ENCODE measurements at regions not wholly inside any gene's neighbourhood (a gene's known extent, or its start where the extent isn't known, plus 50 kb on each side); places are given as distances from the start of the nearest gene placed in this dataset.

- H3K9me3 Mint-ChIP-seq, result peaks cover 4% of the 10 kb centered on the region
- H3K36me3 Mint-ChIP-seq (ENCODE audit: low read depth), result no peaks in the 10 kb centered on the region
Measured at GRCh38 chr13:87089391-87089790, 581.8 kb upstream of the SLITRK5 start.

DNA sequence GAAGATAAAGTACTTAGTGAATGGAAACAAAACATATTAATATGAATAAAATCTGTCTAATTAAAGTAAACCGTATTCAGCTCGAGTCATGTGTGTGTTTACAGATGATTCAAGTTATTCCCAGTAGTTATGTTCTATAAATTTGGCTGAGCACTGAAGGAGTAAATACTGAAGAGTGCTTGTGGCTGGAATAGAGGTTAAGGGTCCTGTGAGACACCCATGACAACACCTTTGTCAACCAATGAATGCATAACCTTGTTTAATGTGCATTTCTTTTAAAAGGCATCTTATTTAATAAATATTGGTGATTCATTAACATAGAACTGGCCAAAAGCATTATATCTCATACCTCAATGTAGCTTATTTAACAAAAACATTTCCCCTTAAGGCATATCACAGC lies 577.8 kb upstream of the SLITRK5 start:
- H3K27ac Mint-ChIP-seq, result no peak overlapping the region
- H3K36me3 Mint-ChIP-seq (ENCODE audit: low read depth), result no peaks in the 10 kb centered on the region
- H3K27me3 Mint-ChIP-seq (ENCODE audit: low read depth), result no peaks in the 10 kb centered on the region
- no peak overlapping the region for H3K4me3 Mint-ChIP-seq
- H3K4me1 Mint-ChIP-seq (ENCODE audit: low read depth), result no peaks in the 10 kb centered on the region
- H3K9me3 Mint-ChIP-seq, result no peaks in the 10 kb centered on the region

More at GRCh38 chr13:87089391-87089790, 581.8 kb upstream of the SLITRK5 start:
- H3K4me1 Mint-ChIP-seq (ENCODE audit: low read depth), result no peaks in the 10 kb centered on the region
- H3K27ac Mint-ChIP-seq, result no peak overlapping the region
- no peaks in the 10 kb centered on the region for H3K27me3 Mint-ChIP-seq (ENCODE audit: low read depth)
- H3K4me3 Mint-ChIP-seq, result no peak overlapping the region

DNA sequence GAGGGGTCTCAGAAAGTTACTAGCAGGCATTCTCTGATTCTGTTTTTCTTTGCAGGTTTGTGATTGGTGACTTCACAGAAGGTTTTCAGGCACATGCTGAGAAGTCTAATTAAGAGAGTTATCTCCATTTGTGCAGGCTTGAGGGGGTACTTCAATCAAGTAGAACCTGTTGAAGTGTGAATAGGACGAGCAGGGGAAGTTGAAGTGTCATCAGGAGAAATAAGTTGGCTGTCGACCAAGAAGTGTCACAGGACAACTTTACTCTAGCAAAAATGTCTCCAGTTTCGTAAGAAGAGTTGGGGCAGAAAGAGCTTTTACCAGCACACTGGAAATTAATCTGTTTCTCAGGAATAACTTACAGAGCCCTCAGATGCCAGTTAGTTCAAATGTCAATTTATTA lies 576.5 kb upstream of the SLITRK5 start:
- Mint-ChIP-seq H3K9me3 (no peaks in the 10 kb centered on the region), H3K4me3 (no peak overlapping the region), H3K36me3 (ENCODE audit: low read depth) (no peaks in the 10 kb centered on the region), H3K27me3 (ENCODE audit: low read depth) (no peaks in the 10 kb centered on the region), H3K4me1 (ENCODE audit: low read depth) (no peaks in the 10 kb centered on the region), H3K27ac (no peak overlapping the region)

DNA sequence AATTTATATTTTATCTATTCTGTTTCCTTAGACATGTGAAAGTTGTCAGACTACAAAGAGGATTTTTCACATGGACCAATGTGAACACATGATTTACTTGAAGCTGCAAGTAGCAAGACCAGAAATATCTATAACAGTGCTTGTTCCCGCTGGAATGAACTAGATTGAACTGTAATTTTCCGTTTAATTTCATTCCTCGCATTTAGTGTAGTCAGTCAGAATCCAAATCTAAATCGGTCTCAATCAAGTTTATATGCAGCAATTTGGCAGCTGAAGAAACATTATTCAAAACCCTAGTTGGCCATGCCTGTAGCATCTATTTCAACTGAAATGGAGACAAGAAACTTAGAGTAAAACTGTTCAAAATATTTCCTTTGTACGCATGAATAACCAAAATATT lies 570.7 kb upstream of the SLITRK5 start:
- no peaks in the 10 kb centered on the region for H3K36me3 Mint-ChIP-seq (ENCODE audit: low read depth)
- H3K4me3 Mint-ChIP-seq, result no peak overlapping the region
- no peaks in the 10 kb centered on the region for H3K4me1 Mint-ChIP-seq (ENCODE audit: low read depth)
- peaks cover 7% of the 10 kb centered on the region for H3K9me3 Mint-ChIP-seq
- H3K27ac Mint-ChIP-seq, result no peak overlapping the region
- no peaks in the 10 kb centered on the region for H3K27me3 Mint-ChIP-seq (ENCODE audit: low read depth)

DNA sequence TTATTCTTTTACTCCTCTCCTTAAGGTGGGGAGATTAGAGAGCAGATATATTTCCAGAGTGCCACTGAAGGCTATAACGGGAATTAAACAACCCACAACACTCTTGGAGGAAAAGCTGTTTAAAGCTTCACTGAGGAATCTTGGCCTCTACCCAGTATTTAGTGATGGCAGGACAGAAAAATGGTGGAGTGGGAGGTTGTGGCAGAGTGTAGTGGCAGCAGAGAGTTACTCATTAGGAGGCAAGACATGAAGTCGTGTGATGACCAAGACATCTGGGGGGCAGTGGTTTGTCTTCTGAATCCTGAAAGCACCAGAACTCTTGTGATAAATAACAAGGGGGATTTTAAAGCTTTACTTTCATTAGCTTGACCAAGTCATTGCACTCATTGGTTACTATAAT lies 563.5 kb upstream of the SLITRK5 start:
- Mint-ChIP-seq H3K4me1 (ENCODE audit: low read depth) (no peaks in the 10 kb centered on the region), H3K36me3 (ENCODE audit: low read depth) (no peaks in the 10 kb centered on the region), H3K4me3 (no peak overlapping the region), H3K27me3 (ENCODE audit: low read depth) (no peaks in the 10 kb centered on the region), H3K27ac (no peak overlapping the region), H3K9me3 (peaks cover 4% of the 10 kb centered on the region)

DNA sequence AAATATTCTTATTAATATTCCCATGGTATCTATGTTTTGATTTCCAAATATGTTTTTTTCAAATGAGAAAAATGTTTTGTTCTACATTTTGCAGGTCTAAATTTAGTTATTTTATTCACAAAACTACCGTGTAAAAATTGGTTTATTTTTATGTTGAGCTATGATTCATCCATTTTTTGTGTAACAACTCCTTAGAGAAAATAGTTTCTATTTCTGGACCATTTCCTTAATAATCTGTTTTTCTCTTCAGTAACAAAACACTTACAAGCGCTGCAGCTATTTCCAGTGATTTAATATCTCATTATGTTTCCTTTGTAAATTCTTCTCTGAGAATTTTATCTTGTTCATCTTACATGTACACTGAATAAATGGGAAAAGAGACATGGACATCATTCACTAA lies 550.7 kb upstream of the SLITRK5 start:
- H3K4me3 Mint-ChIP-seq, result no peak overlapping the region
- H3K36me3 Mint-ChIP-seq (ENCODE audit: low read depth), result no peaks in the 10 kb centered on the region
- no peak overlapping the region for H3K27ac Mint-ChIP-seq
- H3K27me3 Mint-ChIP-seq (ENCODE audit: low read depth), result no peaks in the 10 kb centered on the region
- no peaks in the 10 kb centered on the region for H3K9me3 Mint-ChIP-seq
- no peaks in the 10 kb centered on the region for H3K4me1 Mint-ChIP-seq (ENCODE audit: low read depth)

DNA sequence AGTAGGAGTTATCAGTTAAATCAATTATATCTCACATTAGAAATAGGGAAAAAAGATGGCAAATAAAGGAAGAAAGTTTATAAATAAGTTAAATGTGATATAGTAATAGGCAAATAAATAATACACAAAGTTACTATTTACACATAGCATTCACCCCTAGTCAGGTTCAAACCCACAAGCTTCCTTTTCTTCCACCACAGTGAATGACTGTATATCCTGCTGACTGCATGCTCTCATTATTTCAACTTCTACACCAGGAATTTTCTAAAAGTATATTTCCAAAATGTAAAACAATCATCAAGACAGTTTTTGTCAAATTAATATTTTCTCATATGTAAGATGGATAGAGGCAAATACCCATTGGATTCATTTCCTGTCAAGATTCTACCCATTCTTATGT lies 548.6 kb upstream of the SLITRK5 start:
- H3K4me1 Mint-ChIP-seq (ENCODE audit: low read depth), result no peaks in the 10 kb centered on the region
- no peak overlapping the region for H3K4me3 Mint-ChIP-seq
- no peak overlapping the region for H3K27ac Mint-ChIP-seq
- no peaks in the 10 kb centered on the region for H3K27me3 Mint-ChIP-seq (ENCODE audit: low read depth)
- no peaks in the 10 kb centered on the region for H3K9me3 Mint-ChIP-seq
- H3K36me3 Mint-ChIP-seq (ENCODE audit: low read depth), result no peaks in the 10 kb centered on the region

- no peaks in the 10 kb centered on the region for H3K36me3 Mint-ChIP-seq (ENCODE audit: low read depth)
- H3K27me3 Mint-ChIP-seq (ENCODE audit: low read depth), result no peaks in the 10 kb centered on the region
- H3K4me1 Mint-ChIP-seq (ENCODE audit: low read depth), result no peaks in the 10 kb centered on the region
- no peaks in the 10 kb centered on the region for H3K9me3 Mint-ChIP-seq
- no peak overlapping the region for H3K4me3 Mint-ChIP-seq
- no peak overlapping the region for H3K27ac Mint-ChIP-seq
Measured at GRCh38 chr13:87123987-87124784, 547.0 kb upstream of the SLITRK5 start.

DNA sequence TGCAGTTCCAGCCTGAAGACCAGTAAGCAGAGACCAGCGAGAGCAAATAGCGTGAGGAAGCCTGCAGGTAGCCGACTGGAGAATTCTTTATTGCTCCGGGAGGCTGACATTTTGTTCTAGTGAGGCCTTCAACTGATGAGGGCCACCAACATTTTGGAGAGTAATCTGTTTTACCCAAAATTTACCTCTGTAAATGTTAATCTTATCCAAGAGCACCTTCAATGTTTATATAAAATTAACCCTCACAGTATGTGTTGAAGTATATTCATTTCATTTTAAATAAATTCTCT lies 546.4 kb upstream of the SLITRK5 start:
- Mint-ChIP-seq H3K27ac (no peak overlapping the region), H3K27me3 (ENCODE audit: low read depth) (no peaks in the 10 kb centered on the region), H3K4me1 (ENCODE audit: low read depth) (no peaks in the 10 kb centered on the region), H3K4me3 (no peak overlapping the region), H3K9me3 (peaks cover 3% of the 10 kb centered on the region), H3K36me3 (ENCODE audit: low read depth) (no peaks in the 10 kb centered on the region)

GRCh38 chr13:87128036-87128435 lies 543.1 kb upstream of the SLITRK5 start:
- no peak overlapping the region for H3K4me3 Mint-ChIP-seq
- H3K9me3 Mint-ChIP-seq, result peaks cover 3% of the 10 kb centered on the region
- no peaks in the 10 kb centered on the region for H3K4me1 Mint-ChIP-seq (ENCODE audit: low read depth)
- no peaks in the 10 kb centered on the region for H3K36me3 Mint-ChIP-seq (ENCODE audit: low read depth)
- no peak overlapping the region for H3K27ac Mint-ChIP-seq
- H3K27me3 Mint-ChIP-seq (ENCODE audit: low read depth), result no peaks in the 10 kb centered on the region

DNA sequence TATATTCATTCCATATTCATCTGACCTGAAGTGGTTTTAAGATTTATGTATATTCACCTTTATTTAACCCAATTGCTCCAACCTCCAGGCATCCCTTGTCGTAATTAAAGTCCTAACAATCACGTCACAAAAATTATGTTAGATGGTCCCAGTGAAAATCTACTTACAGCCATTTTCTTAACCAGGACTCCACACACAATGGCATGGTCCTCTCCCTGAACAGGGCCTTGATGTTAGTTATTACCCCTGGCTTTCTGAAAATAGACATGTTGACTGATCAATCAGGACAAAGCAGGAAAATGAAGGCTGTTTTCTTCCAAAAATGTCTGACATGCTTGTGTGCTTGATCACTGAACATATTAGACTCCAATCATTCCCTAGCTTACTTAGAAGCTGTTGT lies 542.7 kb upstream of the SLITRK5 start:
- Mint-ChIP-seq H3K36me3 (ENCODE audit: low read depth) (no peaks in the 10 kb centered on the region), H3K27ac (no peak overlapping the region), H3K27me3 (ENCODE audit: low read depth) (no peaks in the 10 kb centered on the region), H3K4me3 (no peak overlapping the region), H3K4me1 (ENCODE audit: low read depth) (no peaks in the 10 kb centered on the region), H3K9me3 (peaks cover 3% of the 10 kb centered on the region)

DNA sequence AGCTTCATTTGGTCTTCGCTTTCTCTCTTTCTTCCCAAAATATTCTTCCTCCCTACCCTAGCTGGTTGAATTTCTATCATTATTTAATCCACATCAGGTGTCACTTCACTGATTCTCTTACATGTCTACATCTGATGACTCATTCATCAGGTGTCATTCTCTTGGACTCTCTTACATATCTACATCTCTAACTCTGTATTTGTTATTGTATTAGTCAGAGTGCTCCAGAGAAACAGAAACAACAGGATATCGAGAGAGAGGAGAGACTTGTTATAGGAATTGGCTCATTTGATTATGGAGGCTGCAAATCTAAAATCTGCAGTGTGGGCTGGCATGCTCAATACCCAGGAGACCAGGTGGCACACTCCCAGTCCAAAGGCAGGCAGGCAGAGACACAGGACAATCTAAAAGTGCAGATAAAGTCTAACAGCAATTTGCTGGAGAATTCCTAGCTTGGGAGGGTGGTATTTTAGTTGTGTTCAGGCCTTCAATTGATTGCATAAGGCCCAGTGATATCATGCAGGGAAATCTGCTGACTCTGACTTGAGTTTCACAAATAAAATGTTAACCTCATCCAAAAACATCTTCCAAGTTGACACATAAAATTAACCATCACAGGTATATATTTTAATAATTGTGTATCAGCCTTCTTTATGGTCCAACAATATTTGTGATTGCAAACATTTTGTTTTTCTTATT lies 541.4 kb upstream of the SLITRK5 start:
- H3K4me1 Mint-ChIP-seq (ENCODE audit: low read depth), result no peaks in the 10 kb centered on the region
- no peaks in the 10 kb centered on the region for H3K36me3 Mint-ChIP-seq (ENCODE audit: low read depth)
- no peak overlapping the region for H3K4me3 Mint-ChIP-seq
- H3K9me3 Mint-ChIP-seq, result peaks cover 3% of the 10 kb centered on the region
- no peaks in the 10 kb centered on the region for H3K27me3 Mint-ChIP-seq (ENCODE audit: low read depth)
- no peak overlapping the region for H3K27ac Mint-ChIP-seq

DNA sequence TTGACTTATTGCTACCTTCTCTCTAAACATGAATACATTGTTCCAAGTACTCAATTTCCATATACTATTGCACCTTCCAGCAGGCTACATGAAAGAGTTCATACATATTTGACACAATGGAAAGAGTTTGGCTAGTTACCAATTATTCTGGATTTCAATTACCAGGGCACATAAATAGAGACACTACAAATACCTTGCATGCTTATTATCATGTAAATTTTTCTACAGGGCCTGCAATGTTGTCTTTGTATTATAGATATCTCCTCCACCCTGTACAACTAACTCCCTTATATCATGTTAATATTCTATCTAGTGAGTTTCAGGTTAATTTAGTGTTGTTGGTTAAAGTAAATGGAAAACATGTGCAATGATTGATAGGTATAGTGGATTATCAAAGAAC lies 540.7 kb upstream of the SLITRK5 start:
- Mint-ChIP-seq H3K4me3 (no peak overlapping the region), H3K4me1 (ENCODE audit: low read depth) (no peaks in the 10 kb centered on the region), H3K9me3 (peaks cover 3% of the 10 kb centered on the region), H3K36me3 (ENCODE audit: low read depth) (no peaks in the 10 kb centered on the region), H3K27ac (no peak overlapping the region), H3K27me3 (ENCODE audit: low read depth) (no peaks in the 10 kb centered on the region)

GRCh38 chr13:87131611-87132010 lies 539.6 kb upstream of the SLITRK5 start:
- Mint-ChIP-seq H3K27me3 (ENCODE audit: low read depth) (no peaks in the 10 kb centered on the region), H3K9me3 (peaks cover 3% of the 10 kb centered on the region), H3K4me3 (no peak overlapping the region), H3K4me1 (ENCODE audit: low read depth) (no peaks in the 10 kb centered on the region), H3K27ac (no peak overlapping the region), H3K36me3 (ENCODE audit: low read depth) (no peaks in the 10 kb centered on the region)

- Mint-ChIP-seq H3K4me3 (no peak overlapping the region), H3K36me3 (ENCODE audit: low read depth) (no peaks in the 10 kb centered on the region), H3K27ac (no peak overlapping the region), H3K9me3 (peaks cover 3% of the 10 kb centered on the region), H3K4me1 (ENCODE audit: low read depth) (no peaks in the 10 kb centered on the region), H3K27me3 (ENCODE audit: low read depth) (no peaks in the 10 kb centered on the region)
Measured at GRCh38 chr13:87138866-87139265, 532.3 kb upstream of the SLITRK5 start.
